Neural progenitor cell (in vitro differentiated cells): ENCODE measurements at regions not wholly inside any gene's neighbourhood (a gene's known extent, or its start where the extent isn't known, plus 50 kb on each side); places are given as distances from the start of the nearest gene placed in this dataset.
"Not testable (repeated sequence)": the region's sequence is repeated elsewhere in the genome, so short reads cannot be mapped to it uniquely, and the experiment has no call there.

ENCODE experiments used
- EZH2 ChIP-seq: fragments of 200-600 bp; sonication (generic); IDR thresholded peaks from 2 replicates; pipeline ENCODE4 v1.6.1; 2017; ENCODE audit warnings: antibody characterized with exemption, mild to moderate bottlenecking, moderate library complexity
- EZH2phosphoT487 ChIP-seq: fragments of 200-600 bp; sonication (generic); IDR thresholded peaks from 2 replicates; pipeline ENCODE4 v1.6.1; 2017; ENCODE audit warnings: antibody characterized with exemption
- TF ChIP-seq, protein P1 (sequence below): fragments of 200-600 bp; sonication (generic); IDR thresholded peaks from 2 replicates; pipeline ENCODE4 v1.5.1; 2017; ENCODE audit warnings: antibody characterized with exemption, mild to moderate bottlenecking

DNA sequence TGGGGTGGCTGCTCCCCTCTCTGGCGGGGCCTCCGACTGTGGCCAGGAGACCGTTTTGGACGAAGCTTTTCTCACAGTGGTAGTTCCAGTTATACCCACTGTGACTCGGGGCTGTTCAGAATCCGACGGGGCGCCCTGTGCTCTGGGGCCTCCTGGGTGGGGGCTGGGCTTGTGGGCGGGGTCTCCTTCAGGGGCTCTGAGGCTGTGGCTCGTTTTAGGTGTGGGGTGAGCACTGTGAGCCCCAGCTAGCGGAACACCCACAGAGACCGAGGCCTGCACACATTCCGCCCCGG is 383.4 kb downstream of the TMEM121 start:
- TF ChIP-seq, protein P1, sequence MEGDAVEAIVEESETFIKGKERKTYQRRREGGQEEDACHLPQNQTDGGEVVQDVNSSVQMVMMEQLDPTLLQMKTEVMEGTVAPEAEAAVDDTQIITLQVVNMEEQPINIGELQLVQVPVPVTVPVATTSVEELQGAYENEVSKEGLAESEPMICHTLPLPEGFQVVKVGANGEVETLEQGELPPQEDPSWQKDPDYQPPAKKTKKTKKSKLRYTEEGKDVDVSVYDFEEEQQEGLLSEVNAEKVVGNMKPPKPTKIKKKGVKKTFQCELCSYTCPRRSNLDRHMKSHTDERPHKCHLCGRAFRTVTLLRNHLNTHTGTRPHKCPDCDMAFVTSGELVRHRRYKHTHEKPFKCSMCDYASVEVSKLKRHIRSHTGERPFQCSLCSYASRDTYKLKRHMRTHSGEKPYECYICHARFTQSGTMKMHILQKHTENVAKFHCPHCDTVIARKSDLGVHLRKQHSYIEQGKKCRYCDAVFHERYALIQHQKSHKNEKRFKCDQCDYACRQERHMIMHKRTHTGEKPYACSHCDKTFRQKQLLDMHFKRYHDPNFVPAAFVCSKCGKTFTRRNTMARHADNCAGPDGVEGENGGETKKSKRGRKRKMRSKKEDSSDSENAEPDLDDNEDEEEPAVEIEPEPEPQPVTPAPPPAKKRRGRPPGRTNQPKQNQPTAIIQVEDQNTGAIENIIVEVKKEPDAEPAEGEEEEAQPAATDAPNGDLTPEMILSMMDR = not testable (repeated sequence)
- TF ChIP-seq EZH2phosphoT487, EZH2: not testable (repeated sequence)
